ENCODE measurements at regions not wholly inside any gene's neighbourhood (a gene's known extent, or its start where the extent isn't known, plus 50 kb on each side); places are given as distances from the start of the nearest gene placed in this dataset.

DNA sequence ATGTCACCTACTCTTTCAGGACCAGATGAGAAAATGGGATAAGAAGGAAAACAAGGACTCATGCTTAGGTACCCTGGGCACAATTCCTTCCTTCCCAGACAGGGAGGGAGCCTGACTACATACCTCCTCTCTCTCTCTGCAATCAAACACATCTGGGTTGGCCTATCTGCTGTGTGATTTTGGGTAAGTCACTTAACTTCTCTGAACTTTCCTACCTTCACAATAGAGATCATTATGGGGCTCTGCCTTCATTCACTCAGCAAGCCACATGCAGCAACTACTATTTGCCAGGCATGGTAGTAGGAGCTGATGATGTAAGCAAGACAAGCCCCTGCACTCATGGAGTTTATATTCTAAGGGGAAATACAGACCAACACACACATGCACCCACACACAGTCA is 251.2 kb downstream of the SHQ1 start:
- no peak overlapping the region for H3K4me3 Mint-ChIP-seq
- no peaks in the 10 kb centered on the region for H3K4me1 Mint-ChIP-seq (ENCODE audit: low read depth)
- H3K27ac Mint-ChIP-seq = no peak overlapping the region
- ATAC-seq (no peak), DNase-seq (no peak)
- POLR2A ChIA-PET = no interaction called here
- H3K27me3 Mint-ChIP-seq (ENCODE audit: low read depth) = peaks cover 3% of the 10 kb centered on the region
- H3K9me3 Mint-ChIP-seq (ENCODE audit: insufficient read depth) = no peaks in the 10 kb centered on the region
- CTCF ChIA-PET = interaction anchor here (0.9 kb wide), 1 partner anchor 69 kb away, joined by 3 read pairs; no protein-coding TSS in a partner anchor
- no peaks in the 10 kb centered on the region for H3K36me3 Mint-ChIP-seq (ENCODE audit: low read depth)

- CTCF ChIA-PET = interaction anchor here (0.9 kb wide), 1 partner anchor 70 kb away, joined by 3 read pairs; no protein-coding TSS in a partner anchor
- POLR2A ChIA-PET = no interaction called here
- Mint-ChIP-seq H3K4me3 (no peak overlapping the region), H3K4me1 (ENCODE audit: low read depth) (no peaks in the 10 kb centered on the region), H3K36me3 (ENCODE audit: low read depth) (no peaks in the 10 kb centered on the region), H3K27me3 (ENCODE audit: low read depth) (peaks cover 3% of the 10 kb centered on the region), H3K9me3 (ENCODE audit: insufficient read depth) (no peaks in the 10 kb centered on the region), H3K27ac (no peak overlapping the region)
- no peak for ATAC-seq
- no peak for DNase-seq
Measured at GRCh38 chr3:72595927-72596610, 252.2 kb downstream of the SHQ1 start.

DNA sequence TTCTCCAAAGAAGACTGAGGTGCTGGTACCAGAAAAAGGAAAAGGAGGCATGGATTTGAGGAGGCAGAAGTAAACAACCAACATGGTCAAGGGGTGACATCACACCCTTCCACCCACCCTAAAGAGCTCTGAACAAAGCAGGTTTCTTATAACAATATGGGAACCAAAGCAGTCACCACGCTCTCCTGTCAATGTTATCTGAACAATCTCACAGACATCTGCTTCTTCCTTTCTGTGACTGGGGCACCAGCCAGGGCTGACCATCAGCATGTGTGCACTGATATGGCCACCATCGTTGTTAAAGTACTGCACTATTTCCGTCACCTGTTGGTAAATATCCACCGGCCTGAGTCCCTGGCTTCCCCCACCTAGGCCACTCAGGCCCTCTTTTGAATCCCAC is 252.9 kb downstream of the SHQ1 start:
- Mint-ChIP-seq H3K36me3 (ENCODE audit: low read depth) (no peaks in the 10 kb centered on the region), H3K27ac (no peak overlapping the region), H3K4me1 (ENCODE audit: low read depth) (no peaks in the 10 kb centered on the region), H3K27me3 (ENCODE audit: low read depth) (peaks cover 3% of the 10 kb centered on the region), H3K4me3 (no peak overlapping the region), H3K9me3 (ENCODE audit: insufficient read depth) (no peaks in the 10 kb centered on the region)
- CTCF ChIA-PET = no interaction called here
- DNase-seq = no peak
- POLR2A ChIA-PET = no interaction called here
- no peak for ATAC-seq

DNA sequence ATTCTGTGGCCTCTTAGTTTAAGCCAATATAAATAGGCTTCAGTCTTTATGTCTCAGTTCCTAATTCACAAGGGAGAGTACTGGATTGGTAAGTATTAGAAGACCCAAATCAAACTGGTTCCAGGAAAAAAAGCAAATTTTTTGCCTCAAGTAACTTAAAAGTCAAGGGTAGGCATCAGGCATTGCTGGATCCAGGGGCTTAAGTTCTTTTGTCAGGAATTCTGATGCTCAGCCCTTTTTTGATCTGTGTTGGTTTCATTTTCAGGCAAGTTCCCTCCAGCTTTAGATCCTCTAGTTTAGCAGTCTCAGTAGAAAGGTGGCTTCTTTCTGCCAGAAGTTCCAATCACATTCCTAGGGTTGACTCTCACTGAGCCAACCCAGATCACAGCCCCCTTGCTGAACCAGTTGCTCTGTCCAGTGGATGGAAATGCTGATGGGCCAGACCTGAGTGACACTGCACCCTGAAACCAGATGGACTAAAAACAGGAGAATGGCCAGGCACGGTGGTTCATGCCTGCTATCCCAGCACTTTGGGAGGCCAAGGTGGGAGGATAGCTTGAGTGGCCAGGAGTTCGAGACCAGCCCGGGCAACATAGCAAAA is 253.5 kb downstream of the SHQ1 start:
- H3K4me1 Mint-ChIP-seq (ENCODE audit: low read depth) = no peaks in the 10 kb centered on the region
- no peaks in the 10 kb centered on the region for H3K36me3 Mint-ChIP-seq (ENCODE audit: low read depth)
- no peak overlapping the region for H3K27ac Mint-ChIP-seq
- ChIA-PET POLR2A (no interaction called here), CTCF (no interaction called here)
- H3K27me3 Mint-ChIP-seq (ENCODE audit: low read depth) = peaks cover 3% of the 10 kb centered on the region
- H3K4me3 Mint-ChIP-seq = no peak overlapping the region
- no peak for ATAC-seq
- no peak for DNase-seq
- H3K9me3 Mint-ChIP-seq (ENCODE audit: insufficient read depth) = no peaks in the 10 kb centered on the region

GRCh38 chr3:72593881-72594397 is 254.3 kb downstream of the SHQ1 start:
- ATAC-seq = no peak
- ChIA-PET CTCF (no interaction called here), POLR2A (interaction anchor here (1.0 kb wide), 1 partner anchor 49 kb away, joined by 4 read pairs; no protein-coding TSS in a partner anchor)
- H3K4me3 Mint-ChIP-seq = no peak overlapping the region
- peaks cover 3% of the 10 kb centered on the region for H3K27me3 Mint-ChIP-seq (ENCODE audit: low read depth)
- no peaks in the 10 kb centered on the region for H3K4me1 Mint-ChIP-seq (ENCODE audit: low read depth)
- H3K27ac Mint-ChIP-seq = no peak overlapping the region
- H3K9me3 Mint-ChIP-seq (ENCODE audit: insufficient read depth) = no peaks in the 10 kb centered on the region
- DNase-seq = no peak
- H3K36me3 Mint-ChIP-seq (ENCODE audit: low read depth) = no peaks in the 10 kb centered on the region

GRCh38 chr3:72591522-72592421 is 256.5 kb downstream of the SHQ1 start:
- DNase-seq (no peak), ATAC-seq (no peak)
- Mint-ChIP-seq H3K27me3 (ENCODE audit: low read depth) (no peaks in the 10 kb centered on the region), H3K36me3 (ENCODE audit: low read depth) (no peaks in the 10 kb centered on the region), H3K4me3 (no peak overlapping the region), H3K27ac (no peak overlapping the region), H3K4me1 (ENCODE audit: low read depth) (no peaks in the 10 kb centered on the region), H3K9me3 (ENCODE audit: insufficient read depth) (no peaks in the 10 kb centered on the region)
- ChIA-PET CTCF (no interaction called here), POLR2A (no interaction called here)

DNA sequence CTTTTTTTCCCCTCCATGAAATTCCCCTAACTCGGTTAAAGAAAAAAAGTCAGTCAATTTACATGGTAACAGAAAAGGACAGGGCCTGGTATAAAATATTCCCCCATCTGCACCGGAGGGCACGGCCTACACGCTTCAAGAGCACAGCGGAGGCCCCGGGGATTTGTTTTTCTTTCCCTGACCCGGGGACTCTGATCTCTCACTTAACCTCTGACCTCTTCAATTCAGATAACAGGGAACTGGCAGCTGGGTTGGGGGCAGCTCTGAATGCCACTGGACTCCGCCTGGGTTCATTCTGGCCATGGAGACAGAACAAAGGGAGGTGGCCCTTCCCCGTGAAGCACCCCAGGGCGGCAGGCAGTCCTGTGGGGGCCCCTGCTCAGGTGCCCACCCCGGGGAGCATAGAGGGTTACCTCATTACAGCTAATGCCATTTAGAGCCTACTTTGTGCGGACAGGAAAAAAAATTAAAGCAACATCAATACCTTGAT is 257.5 kb downstream of the SHQ1 start:
- Mint-ChIP-seq H3K27me3 (ENCODE audit: low read depth) (no peaks in the 10 kb centered on the region), H3K27ac (no peak overlapping the region), H3K9me3 (ENCODE audit: insufficient read depth) (no peaks in the 10 kb centered on the region), H3K4me1 (ENCODE audit: low read depth) (no peaks in the 10 kb centered on the region), H3K36me3 (ENCODE audit: low read depth) (no peaks in the 10 kb centered on the region), H3K4me3 (no peak overlapping the region)
- POLR2A ChIA-PET = no interaction called here
- DNase-seq = no peak
- CTCF ChIA-PET = no interaction called here
- ATAC-seq = no peak

DNA sequence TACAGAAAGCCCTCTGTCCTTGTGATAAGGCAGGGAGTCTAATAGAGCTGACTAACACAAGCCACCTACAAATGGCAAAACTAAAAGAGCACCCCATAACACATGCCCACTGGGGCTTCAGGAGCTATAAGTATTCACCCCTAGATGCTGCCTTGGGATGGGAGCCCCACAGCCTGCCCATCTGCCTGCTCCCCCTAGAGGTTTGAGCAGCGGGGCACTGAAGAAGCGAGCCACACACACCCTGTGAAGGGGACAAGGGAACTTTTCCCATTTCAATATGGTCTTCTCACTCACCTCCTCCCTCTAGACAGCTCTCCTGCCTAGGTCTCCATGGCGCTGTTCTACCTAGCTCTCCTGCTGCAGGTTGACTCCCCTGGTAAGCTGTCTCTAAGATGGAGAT is 261.0 kb downstream of the SHQ1 start:
- CTCF ChIA-PET = no interaction called here
- no peaks in the 10 kb centered on the region for H3K27me3 Mint-ChIP-seq (ENCODE audit: low read depth)

DNA sequence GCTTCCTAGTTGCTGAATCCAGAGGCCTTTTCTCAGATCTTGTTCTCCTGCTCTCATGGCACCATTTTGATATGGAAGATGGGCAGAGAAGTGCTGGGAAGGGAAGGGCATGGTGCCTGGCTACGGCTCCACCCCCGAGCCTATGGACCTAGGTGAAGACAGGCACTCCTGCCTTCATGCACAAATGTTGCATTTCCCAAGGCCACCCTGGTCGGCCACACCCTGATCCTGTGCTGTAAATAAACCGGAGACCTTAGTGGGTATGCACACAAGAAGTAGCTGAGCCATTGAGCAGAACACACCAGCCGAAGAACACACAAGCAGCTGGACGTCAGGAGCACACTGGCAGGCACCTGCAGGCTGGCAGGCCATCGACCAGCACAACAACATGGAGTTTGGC is 261.6 kb downstream of the SHQ1 start:
- ChIA-PET POLR2A (no interaction called here), CTCF (no interaction called here)
- Mint-ChIP-seq H3K9me3 (ENCODE audit: insufficient read depth) (no peaks in the 10 kb centered on the region), H3K27me3 (ENCODE audit: low read depth) (no peaks in the 10 kb centered on the region), H3K27ac (no peak overlapping the region), H3K4me1 (ENCODE audit: low read depth) (no peaks in the 10 kb centered on the region), H3K4me3 (no peak overlapping the region), H3K36me3 (ENCODE audit: low read depth) (no peaks in the 10 kb centered on the region)
- DNase-seq (no peak), ATAC-seq (no peak)

More for the DNA sequence above, 261.0 kb downstream of the SHQ1 start:
- H3K27ac Mint-ChIP-seq = no peak overlapping the region
- POLR2A ChIA-PET = no interaction called here
- H3K9me3 Mint-ChIP-seq (ENCODE audit: insufficient read depth) = no peaks in the 10 kb centered on the region
- no peaks in the 10 kb centered on the region for H3K36me3 Mint-ChIP-seq (ENCODE audit: low read depth)
- ATAC-seq (no peak), DNase-seq (no peak)
- H3K4me3 Mint-ChIP-seq = no peak overlapping the region
- no peaks in the 10 kb centered on the region for H3K4me1 Mint-ChIP-seq (ENCODE audit: low read depth)

DNA sequence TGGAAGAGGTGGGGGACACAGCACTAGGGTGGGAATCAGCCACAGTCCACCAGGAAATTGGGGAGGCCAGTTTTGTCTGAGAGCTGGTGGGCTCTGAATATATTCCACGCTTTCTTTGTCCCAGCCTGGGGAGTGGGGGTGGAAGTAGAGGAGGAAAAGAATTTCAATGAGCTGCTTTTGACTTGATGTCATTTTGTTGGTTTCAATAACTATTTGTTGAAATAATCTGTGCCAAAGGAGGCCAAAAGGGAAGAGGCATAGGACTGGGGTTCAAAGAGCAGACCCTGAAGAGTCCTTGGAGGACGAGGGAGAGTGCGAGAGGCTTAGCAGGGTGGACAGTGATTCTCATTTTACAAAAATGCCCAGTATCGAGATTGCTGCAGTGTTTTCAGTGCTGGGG is 262.3 kb downstream of the SHQ1 start:
- Mint-ChIP-seq H3K4me3 (no peak overlapping the region), H3K4me1 (ENCODE audit: low read depth) (no peaks in the 10 kb centered on the region), H3K27ac (no peak overlapping the region), H3K9me3 (ENCODE audit: insufficient read depth) (no peaks in the 10 kb centered on the region), H3K27me3 (ENCODE audit: low read depth) (no peaks in the 10 kb centered on the region), H3K36me3 (ENCODE audit: low read depth) (no peaks in the 10 kb centered on the region)
- DNase-seq = no peak
- no peak for ATAC-seq
- ChIA-PET POLR2A (no interaction called here), CTCF (no interaction called here)

- DNase-seq (no peak), ATAC-seq (no peak)
- Mint-ChIP-seq H3K27ac (no peak overlapping the region), H3K36me3 (ENCODE audit: low read depth) (no peaks in the 10 kb centered on the region), H3K27me3 (ENCODE audit: low read depth) (no peaks in the 10 kb centered on the region), H3K4me3 (no peak overlapping the region), H3K9me3 (ENCODE audit: insufficient read depth) (no peaks in the 10 kb centered on the region), H3K4me1 (ENCODE audit: low read depth) (no peaks in the 10 kb centered on the region)
- CTCF ChIA-PET = no interaction called here
- POLR2A ChIA-PET = no interaction called here
Measured at GRCh38 chr3:72584262-72584661, 264.0 kb downstream of the SHQ1 start.

GRCh38 chr3:72582963-72583362 is 265.3 kb downstream of the SHQ1 start:
- H3K9me3 Mint-ChIP-seq (ENCODE audit: insufficient read depth) = no peaks in the 10 kb centered on the region
- POLR2A ChIA-PET = no interaction called here
- no peaks in the 10 kb centered on the region for H3K27me3 Mint-ChIP-seq (ENCODE audit: low read depth)
- no peaks in the 10 kb centered on the region for H3K36me3 Mint-ChIP-seq (ENCODE audit: low read depth)
- H3K4me3 Mint-ChIP-seq = no peak overlapping the region
- H3K27ac Mint-ChIP-seq = no peak overlapping the region
- no peak for DNase-seq
- H3K4me1 Mint-ChIP-seq (ENCODE audit: low read depth) = no peaks in the 10 kb centered on the region
- CTCF ChIA-PET = no interaction called here
- no peak for ATAC-seq

All from activated CD8-positive, alpha-beta T cell treated with anti-CD3 and anti-CD28 coated beads, Interleukin-2, amount 10 ng/mL, durations not matched to agents 7 days and 5 days (primary cell).